ENCODE measurements at regions not wholly inside any gene's neighbourhood (a gene's known extent, or its start where the extent isn't known, plus 50 kb on each side); places are given as distances from the start of the nearest gene placed in this dataset.

GRCh38 chr4:79842162-79842561 lies 230.9 kb downstream of the ANTXR2 start:
- H3K27ac ChIP-seq (ENCODE audit: low read depth, low read length), result no peak overlapping the region
- no peak for DNase-seq
- peaks cover 32% of the 10 kb centered on the region for H3K9me3 ChIP-seq (ENCODE audit: control insufficient read depth, low read length)
- no peaks in the 10 kb centered on the region for H3K4me1 ChIP-seq (ENCODE audit: control insufficient read depth, insufficient read depth, low read length)
- H3K4me3 ChIP-seq (ENCODE audit: low read length), result no peak overlapping the region
- no peak overlapping the region for H3K27ac Mint-ChIP-seq
- no peaks in the 10 kb centered on the region for H3K4me1 Mint-ChIP-seq
- H3K27me3 Mint-ChIP-seq (ENCODE audit: insufficient read depth), result no peaks in the 10 kb centered on the region
- H3K27me3 ChIP-seq (ENCODE audit: control insufficient read depth, insufficient read depth, low read length, poor library complexity, severe bottlenecking), result no peaks in the 10 kb centered on the region
- H3K36me3 Mint-ChIP-seq (ENCODE audit: low read depth), result no peaks in the 10 kb centered on the region
- peaks cover 21% of the 10 kb centered on the region for H3K9me3 Mint-ChIP-seq
- no peak overlapping the region for H3K4me3 Mint-ChIP-seq
- no peak overlapping the region for H3K9ac ChIP-seq (ENCODE audit: extremely low read depth, low read length, poor library complexity, severe bottlenecking)
- TF ChIP-seq, protein P1, sequence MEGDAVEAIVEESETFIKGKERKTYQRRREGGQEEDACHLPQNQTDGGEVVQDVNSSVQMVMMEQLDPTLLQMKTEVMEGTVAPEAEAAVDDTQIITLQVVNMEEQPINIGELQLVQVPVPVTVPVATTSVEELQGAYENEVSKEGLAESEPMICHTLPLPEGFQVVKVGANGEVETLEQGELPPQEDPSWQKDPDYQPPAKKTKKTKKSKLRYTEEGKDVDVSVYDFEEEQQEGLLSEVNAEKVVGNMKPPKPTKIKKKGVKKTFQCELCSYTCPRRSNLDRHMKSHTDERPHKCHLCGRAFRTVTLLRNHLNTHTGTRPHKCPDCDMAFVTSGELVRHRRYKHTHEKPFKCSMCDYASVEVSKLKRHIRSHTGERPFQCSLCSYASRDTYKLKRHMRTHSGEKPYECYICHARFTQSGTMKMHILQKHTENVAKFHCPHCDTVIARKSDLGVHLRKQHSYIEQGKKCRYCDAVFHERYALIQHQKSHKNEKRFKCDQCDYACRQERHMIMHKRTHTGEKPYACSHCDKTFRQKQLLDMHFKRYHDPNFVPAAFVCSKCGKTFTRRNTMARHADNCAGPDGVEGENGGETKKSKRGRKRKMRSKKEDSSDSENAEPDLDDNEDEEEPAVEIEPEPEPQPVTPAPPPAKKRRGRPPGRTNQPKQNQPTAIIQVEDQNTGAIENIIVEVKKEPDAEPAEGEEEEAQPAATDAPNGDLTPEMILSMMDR (conservative IDR thresholded peaks at IDR 0.05), result no peak
- H3K36me3 ChIP-seq (ENCODE audit: control insufficient read depth, insufficient read depth, low read length), result no peaks in the 10 kb centered on the region

GRCh38 chr4:79833857-79834256 lies 239.2 kb downstream of the ANTXR2 start:
- 96 to 100% methylated on average over 1 of the region's 1 CpG for WGBS, 2 experiments (ENCODE audit: insufficient coverage in 1 of 2, insufficient read length in 1 of 2)
- Mint-ChIP-seq H3K4me3 (no peak overlapping the region), H3K4me1 (peaks cover 11% of the 10 kb centered on the region), H3K9me3 (peaks cover 22% of the 10 kb centered on the region), H3K27ac (no peak overlapping the region), H3K36me3 (ENCODE audit: low read depth) (no peaks in the 10 kb centered on the region), H3K27me3 (ENCODE audit: insufficient read depth) (no peaks in the 10 kb centered on the region)
- no peak for DNase-seq
- Histone ChIP-seq H3K9ac (ENCODE audit: extremely low read depth, low read length, poor library complexity, severe bottlenecking) (no peak overlapping the region), H3K27ac (ENCODE audit: low read depth, low read length) (no peak overlapping the region), H3K36me3 (ENCODE audit: control insufficient read depth, insufficient read depth, low read length) (no peaks in the 10 kb centered on the region), H3K4me3 (ENCODE audit: low read length) (no peak overlapping the region), H3K9me3 (ENCODE audit: control insufficient read depth, low read length) (peaks cover 10% of the 10 kb centered on the region), H3K4me1 (ENCODE audit: control insufficient read depth, insufficient read depth, low read length) (no peaks in the 10 kb centered on the region), H3K27me3 (ENCODE audit: control insufficient read depth, insufficient read depth, low read length, poor library complexity, severe bottlenecking) (no peaks in the 10 kb centered on the region)
- TF ChIP-seq, protein P1 (conservative IDR thresholded peaks at IDR 0.05), result no peak

DNA sequence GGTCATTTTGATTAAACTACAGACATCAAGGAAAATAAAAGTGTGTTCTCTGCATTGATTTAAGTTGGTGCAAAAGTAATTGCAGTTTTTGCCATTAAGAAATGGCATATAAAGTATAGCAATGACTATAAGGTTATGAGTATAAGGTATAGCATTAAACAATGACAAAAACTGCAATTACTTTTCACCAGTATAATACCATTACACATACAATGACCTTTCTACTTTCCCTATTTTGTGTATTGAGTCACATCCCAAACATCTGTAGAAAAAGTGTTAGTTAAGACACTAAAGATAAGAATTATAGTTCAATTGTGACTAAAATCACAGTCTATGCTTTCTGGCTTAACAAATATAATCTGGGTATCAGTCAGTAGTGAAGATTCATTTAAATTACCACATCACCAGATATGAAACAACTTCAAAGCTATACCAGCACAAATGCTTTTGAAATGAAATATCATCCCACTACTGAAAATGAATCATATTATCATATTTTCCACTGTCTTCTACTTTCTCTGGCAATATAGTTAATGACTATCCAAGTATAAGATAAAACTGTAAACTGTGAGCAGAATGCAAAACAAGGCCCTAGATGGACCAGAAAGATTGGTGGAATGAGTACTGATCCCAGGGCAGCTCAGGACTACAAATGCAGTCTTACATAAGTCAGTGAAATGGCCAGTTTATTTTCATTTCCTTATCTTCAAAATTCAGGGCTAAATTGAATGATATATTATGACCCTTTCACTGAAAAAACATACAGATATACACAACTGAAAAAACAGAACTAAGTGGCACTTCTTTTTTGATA lies 241.1 kb downstream of the ANTXR2 start:
- Histone ChIP-seq H3K27me3 (ENCODE audit: control insufficient read depth, insufficient read depth, low read length, poor library complexity, severe bottlenecking) (no peaks in the 10 kb centered on the region), H3K36me3 (ENCODE audit: control insufficient read depth, insufficient read depth, low read length) (no peaks in the 10 kb centered on the region), H3K27ac (ENCODE audit: low read depth, low read length) (no peak overlapping the region), H3K4me1 (ENCODE audit: control insufficient read depth, insufficient read depth, low read length) (peaks cover 1% of the 10 kb centered on the region), H3K9ac (ENCODE audit: extremely low read depth, low read length, poor library complexity, severe bottlenecking) (no peak overlapping the region), H3K9me3 (ENCODE audit: control insufficient read depth, low read length) (peaks cover under 1% of the 10 kb centered on the region), H3K4me3 (ENCODE audit: low read length) (no peak overlapping the region)
- H3K36me3 Mint-ChIP-seq (ENCODE audit: low read depth), result no peaks in the 10 kb centered on the region
- H3K9me3 Mint-ChIP-seq, result peaks cover 13% of the 10 kb centered on the region
- TF ChIP-seq, protein P1 (conservative IDR thresholded peaks at IDR 0.05), result no peak
- peaks cover 20% of the 10 kb centered on the region for H3K4me1 Mint-ChIP-seq
- DNase-seq, result no peak
- no peak overlapping the region for H3K4me3 Mint-ChIP-seq
- no peaks in the 10 kb centered on the region for H3K27me3 Mint-ChIP-seq (ENCODE audit: insufficient read depth)
- no peak overlapping the region for H3K27ac Mint-ChIP-seq

Measured in endodermal cell (in vitro differentiated cells).